ENCODE measurements at regions not wholly inside any gene's neighbourhood (a gene's known extent, or its start where the extent isn't known, plus 50 kb on each side); places are given as distances from the start of the nearest gene placed in this dataset.

- H3K4me3 ChIP-seq (ENCODE audit: control insufficient read depth, low read depth, low read length): no peak overlapping the region
- no peak for DNase-seq (ENCODE audit: low read depth)
- no peak for TF ChIP-seq CTCF (IDR thresholded peaks at IDR 0.05; ENCODE audit: control insufficient read depth, insufficient read depth, low read depth, low read length, missing control alignments)
Observed at GRCh38 chr2:163474889-163475288, 260.9 kb downstream of the FIGN start.

GRCh38 chr2:163474319-163474744 lies 261.5 kb downstream of the FIGN start:
- DNase-seq (ENCODE audit: low read depth): no peak
- H3K4me3 ChIP-seq (ENCODE audit: control insufficient read depth, low read depth, low read length): no peak overlapping the region
- TF ChIP-seq CTCF (IDR thresholded peaks at IDR 0.05; ENCODE audit: control insufficient read depth, insufficient read depth, low read depth, low read length, missing control alignments): no peak

- DNase-seq (ENCODE audit: low read depth): no peak
- no peak overlapping the region for H3K4me3 ChIP-seq (ENCODE audit: control insufficient read depth, low read depth, low read length)
- peak; percentile 43 for TF ChIP-seq CTCF (IDR thresholded peaks at IDR 0.05; ENCODE audit: control insufficient read depth, insufficient read depth, low read depth, low read length, missing control alignments)
Observed at GRCh38 chr2:163471947-163472346, 263.9 kb downstream of the FIGN start.

GRCh38 chr2:163469561-163469962 lies 266.2 kb downstream of the FIGN start:
- no peak overlapping the region for H3K4me3 ChIP-seq (ENCODE audit: control insufficient read depth, low read depth, low read length)
- no peak for TF ChIP-seq CTCF (IDR thresholded peaks at IDR 0.05; ENCODE audit: control insufficient read depth, insufficient read depth, low read depth, low read length, missing control alignments)
- no peak for DNase-seq (ENCODE audit: low read depth)

DNA sequence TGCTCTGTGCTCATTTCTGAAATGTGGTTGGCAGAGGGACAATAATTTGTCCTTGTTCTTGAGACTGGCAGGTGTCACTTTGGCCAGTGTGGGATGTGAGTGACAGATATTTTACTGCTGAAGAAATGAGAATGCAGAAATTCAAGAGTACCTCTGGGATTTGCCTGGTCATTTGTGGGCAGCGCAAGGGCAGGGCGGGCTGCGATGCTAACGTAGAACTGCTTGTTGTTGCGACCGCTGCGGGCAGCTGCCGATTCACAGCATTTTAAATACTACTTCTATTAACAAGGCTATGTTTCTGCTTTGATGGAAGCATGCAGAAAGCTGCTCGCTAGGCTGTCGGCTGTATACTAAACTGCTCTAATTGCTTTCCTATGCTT lies 268.6 kb downstream of the FIGN start:
- no peak overlapping the region for H3K4me3 ChIP-seq (ENCODE audit: control insufficient read depth, low read depth, low read length)
- no peak for DNase-seq (ENCODE audit: low read depth)
- TF ChIP-seq CTCF (IDR thresholded peaks at IDR 0.05; ENCODE audit: control insufficient read depth, insufficient read depth, low read depth, low read length, missing control alignments): no peak

GRCh38 chr2:163466331-163467250 lies 269.2 kb downstream of the FIGN start:
- H3K4me3 ChIP-seq (ENCODE audit: control insufficient read depth, low read depth, low read length): no peak overlapping the region
- TF ChIP-seq CTCF (IDR thresholded peaks at IDR 0.05; ENCODE audit: control insufficient read depth, insufficient read depth, low read depth, low read length, missing control alignments): no peak
- no peak for DNase-seq (ENCODE audit: low read depth)

Data from AG09309 (cell line).